OCI-LY3 (cell line): ENCODE measurements at regions not wholly inside any gene's neighbourhood (a gene's known extent, or its start where the extent isn't known, plus 50 kb on each side); places are given as distances from the start of the nearest gene placed in this dataset.

Experiments used
- EZH2phosphoT487 ChIP-seq: fragments of 200-600 bp; shearing (Covaris generic); IDR thresholded peaks from 2 replicates; pipeline ENCODE4 v1.6.1; 2018; ENCODE audit warnings: antibody characterized with exemption, mixed run types, low read depth
- TF ChIP-seq, protein P1 (sequence below): fragments of 200-600, 300-600 bp; sonication (generic); IDR thresholded peaks from 2 replicates; pipeline ENCODE4 v1.5.1; 2014; ENCODE audit warnings: antibody characterized with exemption, low read length, low read depth

GRCh38 chr1:234999513-234999940, 129.1 kb downstream of the TOMM20 start:
- TF ChIP-seq, protein P1, sequence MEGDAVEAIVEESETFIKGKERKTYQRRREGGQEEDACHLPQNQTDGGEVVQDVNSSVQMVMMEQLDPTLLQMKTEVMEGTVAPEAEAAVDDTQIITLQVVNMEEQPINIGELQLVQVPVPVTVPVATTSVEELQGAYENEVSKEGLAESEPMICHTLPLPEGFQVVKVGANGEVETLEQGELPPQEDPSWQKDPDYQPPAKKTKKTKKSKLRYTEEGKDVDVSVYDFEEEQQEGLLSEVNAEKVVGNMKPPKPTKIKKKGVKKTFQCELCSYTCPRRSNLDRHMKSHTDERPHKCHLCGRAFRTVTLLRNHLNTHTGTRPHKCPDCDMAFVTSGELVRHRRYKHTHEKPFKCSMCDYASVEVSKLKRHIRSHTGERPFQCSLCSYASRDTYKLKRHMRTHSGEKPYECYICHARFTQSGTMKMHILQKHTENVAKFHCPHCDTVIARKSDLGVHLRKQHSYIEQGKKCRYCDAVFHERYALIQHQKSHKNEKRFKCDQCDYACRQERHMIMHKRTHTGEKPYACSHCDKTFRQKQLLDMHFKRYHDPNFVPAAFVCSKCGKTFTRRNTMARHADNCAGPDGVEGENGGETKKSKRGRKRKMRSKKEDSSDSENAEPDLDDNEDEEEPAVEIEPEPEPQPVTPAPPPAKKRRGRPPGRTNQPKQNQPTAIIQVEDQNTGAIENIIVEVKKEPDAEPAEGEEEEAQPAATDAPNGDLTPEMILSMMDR = no peak
- no peak for TF ChIP-seq EZH2phosphoT487
